ENCODE measurements at regions not wholly inside any gene's neighbourhood (a gene's known extent, or its start where the extent isn't known, plus 50 kb on each side); places are given as distances from the start of the nearest gene placed in this dataset.
"Not testable (repeated sequence)": the region's sequence is repeated elsewhere in the genome, so short reads cannot be mapped to it uniquely, and the experiment has no call there.

DNA sequence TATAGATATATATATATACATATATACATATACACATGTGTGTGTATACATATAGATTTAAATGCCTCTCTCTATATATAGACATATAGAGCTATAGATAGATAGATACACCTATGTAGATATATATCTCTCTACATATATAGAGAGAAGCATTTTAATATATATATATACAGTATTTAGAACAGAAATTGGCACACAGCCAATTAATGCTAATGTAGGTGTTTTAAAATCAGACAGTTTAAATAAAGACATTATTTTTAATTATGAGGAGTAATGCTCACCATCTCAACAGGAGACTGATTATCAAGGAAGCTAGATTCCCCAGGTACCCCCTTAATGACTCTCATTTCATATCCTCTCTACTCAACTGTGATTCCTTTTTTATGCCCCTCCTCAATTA lies 170.7 kb upstream of the CRIM1 start:
- ATAC-seq: no peak
- Histone ChIP-seq H3K27ac (ENCODE audit: low read length) (no peak overlapping the region), H3K79me2 (ENCODE audit: low read length) (no peaks in the 10 kb centered on the region), H4K20me1 (ENCODE audit: low read length) (no peaks in the 10 kb centered on the region), H3K9me2 (replicated peaks; ENCODE audit: low read length) (no peaks in the 10 kb centered on the region), H3F3A (ENCODE audit: low read length, unreplicated experiment) (no peaks in the 10 kb centered on the region), H3K9me3 (ENCODE audit: low read length) (no peaks in the 10 kb centered on the region), H3K9ac (ENCODE audit: low read length) (no peak overlapping the region), H2AFZ (ENCODE audit: low read length) (no peak overlapping the region), H3K36me3 (ENCODE audit: low read depth, low read length) (no peaks in the 10 kb centered on the region), H3K27me3 (ENCODE audit: low read length) (no peaks in the 10 kb centered on the region), H3K4me1 (ENCODE audit: insufficient read depth, low read length) (no peaks in the 10 kb centered on the region), H3K4me2 (ENCODE audit: low read length) (no peak overlapping the region), H3K4me3 (ENCODE audit: low read length) (no peak overlapping the region)
- intact Hi-C loops (cut with micrococcal nuclease): no loop called here
- DNase-seq: no peak
- ChIA-PET POLR2A (ENCODE audit: unreplicated experiment) (no interaction called here), CTCF (no interaction called here)
- no TSS peak for BruUV-seq (replicated peaks)
- TF ChIP-seq EZH2 (IDR thresholded peaks at IDR 0.05; ENCODE audit: low read length, unreplicated experiment) (no peak), CTCF (conservative IDR thresholded peaks at IDR 0.05; ENCODE audit: low read depth, low read length) (no peak), EZH2phosphoT487 (IDR thresholded peaks at IDR 0.05; ENCODE audit: borderline replicate concordance, low read length) (no peak)

- H3K4me2 ChIP-seq (ENCODE audit: low read length); BruUV-seq (replicated peaks); H3K4me3 ChIP-seq (ENCODE audit: low read length); H3K9me2 ChIP-seq (replicated peaks; ENCODE audit: low read length); ATAC-seq; H3F3A ChIP-seq (ENCODE audit: low read length, unreplicated experiment); POLR2A ChIA-PET (ENCODE audit: unreplicated experiment); H3K27me3 ChIP-seq (ENCODE audit: low read length); H3K36me3 ChIP-seq (ENCODE audit: low read depth, low read length); H3K79me2 ChIP-seq (ENCODE audit: low read length); DNase-seq; intact Hi-C loops (cut with micrococcal nuclease); H3K9ac ChIP-seq (ENCODE audit: low read length); H3K27ac ChIP-seq (ENCODE audit: low read length); H2AFZ ChIP-seq (ENCODE audit: low read length); H3K9me3 ChIP-seq (ENCODE audit: low read length); H3K4me1 ChIP-seq (ENCODE audit: insufficient read depth, low read length); H4K20me1 ChIP-seq (ENCODE audit: low read length); CTCF ChIA-PET: not testable (repeated sequence)
Observed at GRCh38 chr2:36180789-36181482, 174.6 kb upstream of the CRIM1 start.

DNA sequence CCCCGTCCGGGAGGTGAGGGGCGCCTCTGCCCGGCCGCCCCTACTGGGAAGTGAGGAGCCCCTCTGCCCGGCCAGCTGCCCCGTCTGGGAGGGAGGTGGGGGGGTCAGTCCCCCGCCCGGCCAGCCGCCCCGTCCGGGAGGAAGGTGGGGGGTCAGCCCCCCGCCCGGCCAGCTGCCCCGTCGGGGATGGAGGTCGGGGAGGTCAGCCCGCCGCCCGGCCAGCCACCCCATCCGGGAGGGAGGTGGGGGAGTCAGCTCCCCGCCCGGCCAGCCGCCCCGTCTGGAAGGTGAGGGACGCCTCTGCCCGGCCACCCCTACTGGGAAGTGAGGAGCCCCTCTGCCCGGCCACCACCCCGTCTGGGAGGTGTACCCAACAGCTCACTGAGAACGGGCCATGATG lies 175.3 kb upstream of the CRIM1 start:
- BruUV-seq (replicated peaks): not testable (repeated sequence)

DNA sequence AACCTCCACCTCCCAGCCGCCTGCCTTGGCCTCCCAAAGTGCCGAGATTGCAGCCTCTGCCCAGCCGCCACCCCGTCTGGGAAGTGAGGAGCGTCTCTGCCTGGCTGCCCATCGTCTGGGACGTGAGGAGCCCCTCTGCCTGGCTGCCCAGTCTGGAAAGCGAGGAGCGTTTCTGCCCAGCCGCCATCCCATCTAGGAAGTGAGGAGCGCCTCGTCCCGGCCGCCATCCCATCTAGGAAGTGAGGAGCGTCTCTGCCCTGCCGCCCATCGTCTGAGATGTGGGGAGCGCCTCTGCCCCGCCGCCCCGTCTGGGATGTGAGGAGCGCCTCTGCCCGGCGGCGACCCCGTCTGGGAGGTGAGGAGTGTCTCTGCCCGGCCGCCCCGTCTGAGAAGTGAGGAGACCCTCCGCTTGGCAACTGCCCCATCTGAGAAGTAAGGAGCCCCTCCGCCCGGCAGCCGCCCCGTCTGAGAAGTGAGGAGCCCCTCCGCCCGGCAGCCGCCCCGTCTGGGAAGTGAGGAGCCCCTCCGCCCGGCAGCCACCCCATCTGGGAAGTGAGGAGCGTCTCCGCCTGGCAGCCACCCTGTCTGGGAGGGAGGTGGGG lies 175.8 kb upstream of the CRIM1 start:
- H3K36me3 ChIP-seq (ENCODE audit: low read depth, low read length); H3K9ac ChIP-seq (ENCODE audit: low read length); H3F3A ChIP-seq (ENCODE audit: low read length, unreplicated experiment); H3K4me2 ChIP-seq (ENCODE audit: low read length); CTCF ChIA-PET; BruUV-seq (replicated peaks); H3K9me3 ChIP-seq (ENCODE audit: low read length); H3K4me1 ChIP-seq (ENCODE audit: insufficient read depth, low read length); H3K27ac ChIP-seq (ENCODE audit: low read length); POLR2A ChIA-PET (ENCODE audit: unreplicated experiment); H3K79me2 ChIP-seq (ENCODE audit: low read length); H3K4me3 ChIP-seq (ENCODE audit: low read length); H3K27me3 ChIP-seq (ENCODE audit: low read length); H4K20me1 ChIP-seq (ENCODE audit: low read length); ATAC-seq; intact Hi-C loops (cut with micrococcal nuclease); H3K9me2 ChIP-seq (replicated peaks; ENCODE audit: low read length); H2AFZ ChIP-seq (ENCODE audit: low read length); DNase-seq: not testable (repeated sequence)

More for the DNA sequence above, 175.3 kb upstream of the CRIM1 start:
- H3K9me2 ChIP-seq (replicated peaks; ENCODE audit: low read length); POLR2A ChIA-PET (ENCODE audit: unreplicated experiment); H4K20me1 ChIP-seq (ENCODE audit: low read length); H3K9me3 ChIP-seq (ENCODE audit: low read length); H3K36me3 ChIP-seq (ENCODE audit: low read depth, low read length); CTCF ChIA-PET; H3K4me2 ChIP-seq (ENCODE audit: low read length); H3K4me1 ChIP-seq (ENCODE audit: insufficient read depth, low read length); DNase-seq; H3K4me3 ChIP-seq (ENCODE audit: low read length); H3K27me3 ChIP-seq (ENCODE audit: low read length); H3K79me2 ChIP-seq (ENCODE audit: low read length); H2AFZ ChIP-seq (ENCODE audit: low read length); H3F3A ChIP-seq (ENCODE audit: low read length, unreplicated experiment); H3K27ac ChIP-seq (ENCODE audit: low read length); ATAC-seq; H3K9ac ChIP-seq (ENCODE audit: low read length); intact Hi-C loops (cut with micrococcal nuclease): not testable (repeated sequence)
